Psoas muscle (tissue), 7 donors: ENCODE measurements at regions not wholly inside any gene's neighbourhood (a gene's known extent, or its start where the extent isn't known, plus 50 kb on each side); places are given as distances from the start of the nearest gene placed in this dataset.

Experiments used
- ATAC-seq, 4 donors: fragments of 200-7000 bp; cut with Tn5 transposase; one replicate each; pipeline ENCODE4 v1.9.1; 2020; ENCODE audit warnings: moderate library complexity in 3 of 4, mild to moderate bottlenecking in 2 of 4
- DNase-seq, 2 donors: peaks; one replicate each; pipeline ENCODE4 v3.0.0-alpha.2; 2020
- H3K27ac ChIP-seq: fragments of 200-600 bp; one replicate; pipeline ENCODE4 v1.8.0; 2022
- H3K27me3 ChIP-seq, 3 donors: fragments of 200-600 bp in 1 of 3; one replicate each; pipeline versions ENCODE4 v1.6.1 to v1.8.0; 2013 to 2022; ENCODE audit warnings: low read length in 2 of 3, mild to moderate bottlenecking in 2 of 3, moderate library complexity in 1 of 3; ENCODE audit not compliant: insufficient read depth in 3 of 3
- H3K36me3 ChIP-seq, 2 donors: fragments of 200-600 bp in 1 of 2; one replicate each; pipeline versions ENCODE4 v1.6.1 to v1.8.0; 2013 to 2022; ENCODE audit warnings: low read depth in 1 of 2, mild to moderate bottlenecking in 1 of 2, moderate library complexity in 1 of 2; ENCODE audit not compliant: insufficient read depth in 1 of 2
- H3K4me1 ChIP-seq: fragments of 200-600 bp; one replicate; pipeline ENCODE4 v1.8.0; 2022
- H3K4me3 ChIP-seq: fragments of 200-600 bp; one replicate; pipeline ENCODE4 v1.8.0; 2022; ENCODE audit warnings: mild to moderate bottlenecking
- H3K9me3 ChIP-seq: fragments of 200-600 bp; one replicate; pipeline ENCODE4 v1.8.0; 2022
- WGBS, 3 donors: extraction: QIAGEN DNeasy Blood & Tissue Kit; methylation state at CpG; one replicate each; pipeline versions ENCODE4 v1.1.6 to v1.1.7; 2013; 5-methylcytosine and 5-hydroxymethylcytosine counted together
- intact Hi-C, 2 donors: fragments of 100-400 bp; cut with DNase I; formaldehyde crosslinking; loops; one replicate each; pipeline versions ENCODE4 v1.11.0 to v1.14.2; 2022
- TF ChIP-seq, protein P1 (sequence below): fragments of 200-600 bp; IDR thresholded peaks from one replicate; pipeline ENCODE4 v1.8.0; 2022; ENCODE audit warnings: antibody characterized with exemption
- donor health status: healthy with polysubstance abuse.
- donor health status: DM: no; HTN: no; CAD: no; lungs with moderate emphysema.
- donor health status: Bipolar disorder and iron deficiency.
- donor health status: healthy.
- donor health status: DM: yes; HTN: yes; CAD: no.
- donor health status: DM: no; HTN: no; CAD: no.
- donor health status: DM: yes; HTN: yes; CAD: no.

DNA sequence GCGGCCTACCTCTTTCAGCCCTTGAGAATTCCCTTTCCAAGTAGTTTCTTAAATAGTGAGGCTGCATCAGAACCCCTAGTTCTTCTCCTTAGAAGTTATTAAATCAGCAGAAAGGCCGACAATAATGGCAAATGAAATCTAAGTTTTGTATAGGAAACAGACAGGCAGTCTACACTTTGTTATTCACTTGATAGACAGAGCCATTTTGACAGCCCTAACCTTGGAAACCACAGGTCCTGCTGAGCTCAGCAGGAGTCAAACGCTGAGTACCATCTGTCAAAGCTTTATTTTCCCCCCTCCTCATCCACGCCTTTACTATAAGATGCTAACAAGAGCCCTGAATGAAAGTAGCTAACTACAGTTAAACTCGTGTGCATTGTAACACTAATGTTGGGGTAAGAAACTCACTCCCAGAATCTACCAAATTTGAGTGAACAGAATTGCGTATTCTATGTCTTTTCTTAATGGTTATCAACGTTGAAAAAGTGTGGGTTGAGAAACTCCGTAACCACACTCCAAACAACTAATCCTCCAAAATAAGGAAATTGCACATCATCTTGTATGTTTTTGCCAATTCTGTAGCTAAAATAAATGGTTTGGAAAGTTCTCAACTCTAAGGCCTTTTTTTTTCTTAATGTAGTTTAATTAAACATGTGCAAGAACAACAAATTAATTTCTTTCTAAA lies 90.6 kb upstream of the EFEMP1 start:
- no peaks in the 10 kb centered on the region for H3K36me3 ChIP-seq
- intact Hi-C loops, result no loop called here
- no peaks in the 10 kb centered on the region for H3K4me1 ChIP-seq
- no peak overlapping the region for H3K27ac ChIP-seq
- DNase-seq (no peak), ATAC-seq (no peak)
- H3K27me3 ChIP-seq, result no peaks in the 10 kb centered on the region
- 63 to 69% (median 65%) methylated on average over 8 of the region's 8 CpGs for WGBS, 3 donors
- no peaks in the 10 kb centered on the region for H3K9me3 ChIP-seq
- H3K4me3 ChIP-seq, result no peak overlapping the region
- TF ChIP-seq, protein P1, sequence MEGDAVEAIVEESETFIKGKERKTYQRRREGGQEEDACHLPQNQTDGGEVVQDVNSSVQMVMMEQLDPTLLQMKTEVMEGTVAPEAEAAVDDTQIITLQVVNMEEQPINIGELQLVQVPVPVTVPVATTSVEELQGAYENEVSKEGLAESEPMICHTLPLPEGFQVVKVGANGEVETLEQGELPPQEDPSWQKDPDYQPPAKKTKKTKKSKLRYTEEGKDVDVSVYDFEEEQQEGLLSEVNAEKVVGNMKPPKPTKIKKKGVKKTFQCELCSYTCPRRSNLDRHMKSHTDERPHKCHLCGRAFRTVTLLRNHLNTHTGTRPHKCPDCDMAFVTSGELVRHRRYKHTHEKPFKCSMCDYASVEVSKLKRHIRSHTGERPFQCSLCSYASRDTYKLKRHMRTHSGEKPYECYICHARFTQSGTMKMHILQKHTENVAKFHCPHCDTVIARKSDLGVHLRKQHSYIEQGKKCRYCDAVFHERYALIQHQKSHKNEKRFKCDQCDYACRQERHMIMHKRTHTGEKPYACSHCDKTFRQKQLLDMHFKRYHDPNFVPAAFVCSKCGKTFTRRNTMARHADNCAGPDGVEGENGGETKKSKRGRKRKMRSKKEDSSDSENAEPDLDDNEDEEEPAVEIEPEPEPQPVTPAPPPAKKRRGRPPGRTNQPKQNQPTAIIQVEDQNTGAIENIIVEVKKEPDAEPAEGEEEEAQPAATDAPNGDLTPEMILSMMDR, result no peak

DNA sequence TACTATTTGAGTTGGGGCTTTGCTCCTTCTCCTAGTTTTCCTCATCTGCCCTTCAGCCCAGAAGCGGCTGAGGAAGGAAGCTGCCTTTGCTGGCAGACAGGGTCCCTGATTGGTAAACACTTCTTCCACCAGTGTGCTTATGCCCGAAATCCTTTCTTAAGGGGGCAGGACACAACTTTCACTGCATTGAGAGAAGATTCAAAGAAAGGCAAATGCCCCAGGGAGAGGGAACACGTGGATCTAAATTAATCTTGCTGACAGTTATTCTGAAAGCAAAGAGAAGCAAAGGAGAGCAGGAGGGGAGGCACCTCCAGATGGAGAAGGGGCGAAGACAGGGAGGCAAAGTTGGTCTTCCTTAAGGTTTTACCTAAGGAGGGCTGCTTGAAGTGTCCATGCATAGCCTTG lies 92.1 kb upstream of the EFEMP1 start:
- Histone ChIP-seq H3K27ac (no peak overlapping the region), H3K36me3 (no peaks in the 10 kb centered on the region), H3K27me3 (no peaks in the 10 kb centered on the region), H3K4me1 (no peaks in the 10 kb centered on the region), H3K9me3 (no peaks in the 10 kb centered on the region), H3K4me3 (no peak overlapping the region)
- intact Hi-C loops, result no loop called here
- ATAC-seq (no peak), DNase-seq (no peak)
- TF ChIP-seq, protein P1, result no peak
- 30 to 32% (median 31%) methylated on average over 4 of the region's 4 CpGs for WGBS, 3 donors

DNA sequence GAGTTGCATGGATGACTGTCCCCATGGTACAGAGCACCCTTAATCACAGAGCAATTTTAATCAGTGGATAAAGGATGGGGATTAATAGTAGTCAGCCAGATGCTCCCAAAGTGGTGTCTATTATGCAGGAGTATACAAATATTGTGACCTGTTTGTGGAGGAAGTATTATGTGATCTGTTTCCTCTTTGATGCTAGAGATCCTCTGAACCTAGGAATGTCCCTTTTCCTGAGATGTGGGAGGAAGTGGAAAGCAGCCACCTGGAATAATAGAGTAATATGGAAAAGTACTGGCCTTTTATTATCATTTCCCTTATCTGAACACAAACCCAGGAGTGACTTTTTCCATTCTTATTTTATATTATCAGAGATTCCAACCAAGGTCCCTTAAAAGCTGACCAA lies 94.2 kb upstream of the EFEMP1 start:
- Histone ChIP-seq H3K9me3 (no peaks in the 10 kb centered on the region), H3K27ac (no peak overlapping the region), H3K36me3 (no peaks in the 10 kb centered on the region), H3K27me3 (no peaks in the 10 kb centered on the region), H3K4me3 (no peak overlapping the region), H3K4me1 (no peaks in the 10 kb centered on the region)
- TF ChIP-seq, protein P1, result no peak
- no peak for DNase-seq
- intact Hi-C loops, result no loop called here
- ATAC-seq, result no peak

DNA sequence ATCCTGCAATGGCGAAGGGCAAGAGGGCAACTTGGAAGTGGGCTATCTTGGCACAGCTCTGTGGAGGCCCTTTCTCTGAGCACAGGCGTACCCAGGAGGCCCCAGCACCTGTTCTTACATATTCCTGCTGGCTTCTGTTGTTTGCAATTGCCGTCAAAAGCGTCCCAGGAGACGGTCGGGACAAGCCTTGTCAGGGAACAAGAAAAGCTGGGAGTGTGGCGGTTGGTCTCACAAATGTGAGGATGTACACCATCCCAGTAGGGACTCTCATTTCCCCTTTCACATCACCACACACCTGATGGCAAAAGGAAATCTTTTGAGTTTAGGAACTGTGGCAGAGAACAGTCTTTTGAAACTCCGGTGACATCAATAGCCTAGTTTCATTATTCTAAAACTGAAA lies 94.7 kb upstream of the EFEMP1 start:
- no peak overlapping the region for H3K27ac ChIP-seq
- 17 to 36% (median 28%) methylated on average over 8 of the region's 8 CpGs for WGBS, 3 donors
- H3K4me3 ChIP-seq, result no peak overlapping the region
- H3K4me1 ChIP-seq, result no peaks in the 10 kb centered on the region
- TF ChIP-seq, protein P1, result no peak
- no peak for ATAC-seq
- H3K9me3 ChIP-seq, result no peaks in the 10 kb centered on the region
- no peaks in the 10 kb centered on the region for H3K27me3 ChIP-seq
- no peaks in the 10 kb centered on the region for H3K36me3 ChIP-seq
- intact Hi-C loops, result no loop called here
- DNase-seq, result no peak

DNA sequence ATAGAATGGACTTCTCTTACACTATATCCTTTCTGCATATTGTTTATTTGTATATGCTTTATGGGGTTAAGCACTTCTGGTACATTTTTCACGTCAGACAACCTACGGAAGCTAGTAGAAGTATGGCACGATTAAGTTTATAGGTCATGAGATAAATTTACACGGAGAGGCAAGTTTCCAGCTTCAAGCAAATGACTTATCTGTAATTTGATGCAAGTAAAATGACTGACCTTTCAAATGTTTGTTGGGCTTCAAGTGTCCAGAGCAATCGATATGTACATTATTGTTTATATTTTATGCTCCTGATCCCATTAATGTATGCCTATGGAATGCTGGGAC lies 97.5 kb upstream of the EFEMP1 start:
- DNase-seq (no peak), ATAC-seq (no peak)
- 41 to 59% (median 44%) methylated on average over 5 of the region's 5 CpGs for WGBS, 3 donors
- Histone ChIP-seq H3K36me3 (no peaks in the 10 kb centered on the region), H3K9me3 (no peaks in the 10 kb centered on the region), H3K27ac (no peak overlapping the region), H3K4me3 (no peak overlapping the region), H3K27me3 (no peaks in the 10 kb centered on the region), H3K4me1 (no peaks in the 10 kb centered on the region)
- TF ChIP-seq, protein P1, result no peak
- intact Hi-C loops, result no loop called here
